GM18507 (cell line): ENCODE measurements at regions not wholly inside any gene's neighbourhood (a gene's known extent, or its start where the extent isn't known, plus 50 kb on each side); places are given as distances from the start of the nearest gene placed in this dataset.
"Not testable (repeated sequence)": the region's sequence is repeated elsewhere in the genome, so short reads cannot be mapped to it uniquely, and the experiment has no call there.

Experiments used
- DNase-seq: peaks from one replicate; pipeline ENCODE4 v3.0.0; 2011; ENCODE audit warnings: low read depth; ENCODE audit not compliant: insufficient read length; ENCODE audit errors: extremely low spot score
- FAIRE-seq: peaks from 2 replicates; lab custom pipeline; 2011; peaks lifted over from hg19 to GRCh38; lab: Jason Lieb, UNC

DNA sequence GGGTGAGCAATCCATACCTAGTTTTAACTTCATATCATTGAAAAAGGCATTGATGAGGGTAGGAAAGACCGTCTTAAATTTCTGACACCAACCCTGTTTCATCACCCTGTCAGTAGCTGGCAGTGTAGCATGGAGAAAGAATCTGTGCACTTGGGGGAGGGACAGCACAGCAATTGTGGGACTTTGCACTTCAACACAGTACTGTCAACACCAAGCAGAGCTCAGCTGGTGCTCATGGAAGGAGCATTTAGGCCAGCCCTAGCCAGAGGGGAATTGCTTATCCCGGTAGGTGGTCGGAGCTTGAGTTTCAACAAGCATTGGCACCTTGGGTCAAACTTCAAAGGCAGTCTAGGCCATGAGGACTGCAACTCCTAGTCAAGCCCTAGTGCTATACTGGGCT lies 281.6 kb upstream of the TGIF2LY start:
- DNase-seq, FAIRE-seq: not testable (repeated sequence)

DNA sequence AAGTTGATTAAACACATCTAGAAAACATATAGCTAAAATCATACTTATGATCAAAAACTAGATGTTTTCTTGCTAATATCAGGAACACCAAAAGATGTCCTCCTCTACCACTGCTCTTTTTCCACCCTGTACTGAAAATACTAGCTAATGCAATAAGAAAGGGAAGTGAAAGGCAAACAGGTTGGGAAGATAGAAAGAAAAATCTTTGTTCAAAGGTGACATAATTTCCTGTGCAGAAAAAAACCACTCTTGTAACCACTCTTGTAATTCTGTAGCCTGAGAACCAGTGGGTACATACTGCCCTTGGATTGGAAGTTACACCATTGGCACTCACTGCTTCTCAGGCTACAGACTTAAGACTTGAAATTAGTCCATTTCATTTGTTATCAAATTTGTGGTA lies 258.9 kb upstream of the TGIF2LY start:
- not testable (repeated sequence) for FAIRE-seq, DNase-seq

DNA sequence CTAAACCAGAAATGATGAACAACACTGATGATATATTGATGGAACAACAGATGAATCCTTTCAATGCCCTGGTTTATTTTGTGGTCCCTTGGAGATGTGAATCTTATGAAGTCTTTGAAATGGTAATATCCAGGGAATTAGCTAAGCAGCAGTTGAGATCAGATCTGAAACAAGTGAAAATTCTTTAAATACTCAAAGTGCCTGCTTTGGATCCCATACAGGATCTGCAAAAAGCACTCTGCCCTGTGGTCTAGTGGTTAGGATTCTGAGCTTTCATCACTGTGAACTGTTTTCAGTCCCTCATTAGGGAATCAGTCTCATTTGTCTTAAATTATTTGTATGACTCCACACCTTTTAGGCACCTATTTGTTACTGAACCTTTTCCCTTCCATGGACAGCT lies 211.3 kb upstream of the TGIF2LY start:
- DNase-seq, FAIRE-seq: not testable (repeated sequence)

GRCh38 chrY:3368459-3368858 lies 210.4 kb upstream of the TGIF2LY start:
- DNase-seq: not testable (repeated sequence)
- FAIRE-seq: peak; percentile 67

DNA sequence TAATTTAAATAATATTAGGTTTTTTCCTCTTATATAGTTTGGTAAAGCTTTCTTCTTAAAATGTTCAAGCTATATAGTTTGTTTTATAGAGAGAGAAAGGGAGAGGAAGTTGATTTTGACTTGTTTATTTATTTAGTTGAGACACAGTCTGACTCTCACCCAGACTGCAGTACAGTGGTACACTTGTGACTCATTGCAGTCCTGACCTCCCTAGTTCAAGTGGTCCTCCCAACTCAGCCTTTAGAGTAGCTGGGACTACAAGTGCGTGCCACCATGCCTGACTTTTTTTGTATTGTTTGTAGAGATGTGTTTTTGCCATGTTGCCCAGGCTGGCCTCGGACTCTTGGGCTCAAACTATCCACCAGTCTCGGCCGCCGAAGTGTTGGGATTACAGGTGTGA lies 187.4 kb upstream of the TGIF2LY start:
- DNase-seq, FAIRE-seq: not testable (repeated sequence)

DNA sequence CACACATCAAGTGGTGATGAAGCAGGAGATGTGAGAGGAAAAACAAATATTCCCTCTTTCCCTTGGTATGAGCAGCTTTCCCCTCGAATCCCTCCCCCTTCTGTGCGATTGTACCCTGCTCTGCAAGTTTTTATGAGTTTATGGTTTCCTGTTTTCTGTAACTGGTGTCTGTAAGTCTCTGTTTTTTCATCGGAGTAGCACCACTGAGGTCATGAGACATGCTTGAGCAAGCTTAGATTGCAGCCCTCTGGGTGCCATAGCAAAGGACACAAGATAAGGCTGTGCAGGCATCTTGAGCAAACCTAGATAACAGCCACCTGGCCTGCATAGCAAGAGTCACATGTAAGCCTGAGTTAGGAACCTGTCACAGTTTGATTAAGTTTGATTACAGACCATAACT lies 174.6 kb upstream of the TGIF2LY start:
- not testable (repeated sequence) for FAIRE-seq

DNA sequence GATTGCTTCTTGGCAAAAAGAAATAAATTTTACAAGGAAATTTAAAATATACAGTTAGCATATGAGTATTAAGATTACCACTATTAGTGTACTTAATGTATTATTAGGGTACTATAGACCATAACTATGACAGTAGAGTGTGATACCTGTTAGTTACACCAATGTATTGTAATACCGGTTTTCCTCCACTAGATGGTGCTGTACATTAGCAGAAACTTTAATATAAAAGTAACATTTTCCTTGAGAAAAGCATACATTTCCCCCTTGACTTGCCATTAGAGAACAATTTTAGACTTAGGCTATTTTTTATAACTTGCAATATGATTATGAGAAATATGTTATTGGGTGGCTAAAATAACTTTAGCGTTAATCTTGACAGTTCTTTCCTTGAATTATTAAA lies 173.3 kb upstream of the TGIF2LY start:
- peak; percentile 79 for FAIRE-seq
- not testable (repeated sequence) for DNase-seq

More for the DNA sequence above, 174.6 kb upstream of the TGIF2LY start:
- not testable (repeated sequence) for DNase-seq

- not testable (repeated sequence) for DNase-seq
- peak; percentile 72 for FAIRE-seq
Observed at GRCh38 chrY:3406896-3407452, 171.9 kb upstream of the TGIF2LY start.

GRCh38 chrY:3410322-3410892 lies 168.5 kb upstream of the TGIF2LY start:
- not testable (repeated sequence) for FAIRE-seq, DNase-seq
